A549 (cell line): ENCODE measurements at regions not wholly inside any gene's neighbourhood (a gene's known extent, or its start where the extent isn't known, plus 50 kb on each side); places are given as distances from the start of the nearest gene placed in this dataset.

Experiments used
- CBX8 ChIP-seq: fragments of 200-600 bp; sonication (generic); IDR thresholded peaks from 2 replicates; pipeline ENCODE4 v1.6.1; 2016
- CHD2 ChIP-seq: fragments of 150-350 bp; IDR thresholded peaks from 2 replicates; pipeline ENCODE4 v1.6.1; 2014; ENCODE audit warnings: low read length; ENCODE audit not compliant: partially characterized antibody
- EP300 ChIP-seq, 2 experiments: fragments of >200 bp; sonication (Bioruptor Twin); formaldehyde crosslinking; IDR thresholded peaks; 2 replicates in 1 of 2; 3 replicates in 1 of 2; pipeline ENCODE4 v1.6.1; 2016 to 2017
- POLR2A ChIP-seq: IDR thresholded peaks from 2 replicates; pipeline ENCODE4 v1.6.1; 2012; ENCODE audit warnings: mild to moderate bottlenecking, low read length
- POLR2AphosphoS2 ChIP-seq: conservative IDR thresholded peaks from 2 replicates; pipeline ENCODE4 v1.6.1; 2012; ENCODE audit warnings: low read length, improper control_type of control experiment, inconsistent platforms
- TF ChIP-seq, protein P1 (sequence below): fragments of >200 bp; sonication (Bioruptor Twin); formaldehyde crosslinking; IDR thresholded peaks from 3 replicates; pipeline ENCODE4 v1.5.1; 2016
- TF ChIP-seq, protein P2 (sequence below): fragments of 150-350 bp; IDR thresholded peaks from 2 replicates; pipeline ENCODE4 v1.6.1; 2014; ENCODE audit warnings: low read depth, mild to moderate bottlenecking, low read length
- TF ChIP-seq, protein P3 (sequence below): fragments of 200-600 bp; sonication (generic); IDR thresholded peaks from 2 replicates; pipeline ENCODE4 v1.6.1; 2016; ENCODE audit warnings: antibody characterized with exemption, mild to moderate bottlenecking, moderate library complexity

DNA sequence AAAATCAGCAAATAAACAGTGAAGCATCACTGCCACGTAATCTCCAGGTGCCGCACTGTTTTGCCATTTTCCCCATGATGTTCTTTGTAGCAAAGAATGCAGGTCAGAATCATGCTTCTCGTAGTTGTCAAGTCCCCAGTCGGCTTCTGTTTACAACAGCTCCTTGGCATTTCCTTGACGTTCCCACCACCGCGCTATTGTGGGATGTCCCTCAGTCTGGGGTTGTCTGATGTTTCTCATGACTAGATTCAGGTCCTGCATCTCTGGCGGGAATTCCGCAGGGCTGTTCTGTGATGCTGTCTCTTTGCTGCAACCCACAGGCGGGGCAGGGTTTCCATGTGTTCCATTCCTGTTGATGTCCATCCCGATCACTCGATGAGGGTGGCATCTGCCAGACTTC is 117.9 kb upstream of the SMAD3 start:
- TF ChIP-seq, protein P1, sequence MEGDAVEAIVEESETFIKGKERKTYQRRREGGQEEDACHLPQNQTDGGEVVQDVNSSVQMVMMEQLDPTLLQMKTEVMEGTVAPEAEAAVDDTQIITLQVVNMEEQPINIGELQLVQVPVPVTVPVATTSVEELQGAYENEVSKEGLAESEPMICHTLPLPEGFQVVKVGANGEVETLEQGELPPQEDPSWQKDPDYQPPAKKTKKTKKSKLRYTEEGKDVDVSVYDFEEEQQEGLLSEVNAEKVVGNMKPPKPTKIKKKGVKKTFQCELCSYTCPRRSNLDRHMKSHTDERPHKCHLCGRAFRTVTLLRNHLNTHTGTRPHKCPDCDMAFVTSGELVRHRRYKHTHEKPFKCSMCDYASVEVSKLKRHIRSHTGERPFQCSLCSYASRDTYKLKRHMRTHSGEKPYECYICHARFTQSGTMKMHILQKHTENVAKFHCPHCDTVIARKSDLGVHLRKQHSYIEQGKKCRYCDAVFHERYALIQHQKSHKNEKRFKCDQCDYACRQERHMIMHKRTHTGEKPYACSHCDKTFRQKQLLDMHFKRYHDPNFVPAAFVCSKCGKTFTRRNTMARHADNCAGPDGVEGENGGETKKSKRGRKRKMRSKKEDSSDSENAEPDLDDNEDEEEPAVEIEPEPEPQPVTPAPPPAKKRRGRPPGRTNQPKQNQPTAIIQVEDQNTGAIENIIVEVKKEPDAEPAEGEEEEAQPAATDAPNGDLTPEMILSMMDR, result no peak
- TF ChIP-seq POLR2AphosphoS2 (no peak), CBX8 (no peak), EP300 (IDR thresholded peaks at IDR 0.05) (no peak), POLR2A (no peak), CHD2 (no peak)
- TF ChIP-seq, protein P2, sequence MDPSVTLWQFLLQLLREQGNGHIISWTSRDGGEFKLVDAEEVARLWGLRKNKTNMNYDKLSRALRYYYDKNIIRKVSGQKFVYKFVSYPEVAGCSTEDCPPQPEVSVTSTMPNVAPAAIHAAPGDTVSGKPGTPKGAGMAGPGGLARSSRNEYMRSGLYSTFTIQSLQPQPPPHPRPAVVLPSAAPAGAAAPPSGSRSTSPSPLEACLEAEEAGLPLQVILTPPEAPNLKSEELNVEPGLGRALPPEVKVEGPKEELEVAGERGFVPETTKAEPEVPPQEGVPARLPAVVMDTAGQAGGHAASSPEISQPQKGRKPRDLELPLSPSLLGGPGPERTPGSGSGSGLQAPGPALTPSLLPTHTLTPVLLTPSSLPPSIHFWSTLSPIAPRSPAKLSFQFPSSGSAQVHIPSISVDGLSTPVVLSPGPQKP, result no peak
- TF ChIP-seq, protein P3, sequence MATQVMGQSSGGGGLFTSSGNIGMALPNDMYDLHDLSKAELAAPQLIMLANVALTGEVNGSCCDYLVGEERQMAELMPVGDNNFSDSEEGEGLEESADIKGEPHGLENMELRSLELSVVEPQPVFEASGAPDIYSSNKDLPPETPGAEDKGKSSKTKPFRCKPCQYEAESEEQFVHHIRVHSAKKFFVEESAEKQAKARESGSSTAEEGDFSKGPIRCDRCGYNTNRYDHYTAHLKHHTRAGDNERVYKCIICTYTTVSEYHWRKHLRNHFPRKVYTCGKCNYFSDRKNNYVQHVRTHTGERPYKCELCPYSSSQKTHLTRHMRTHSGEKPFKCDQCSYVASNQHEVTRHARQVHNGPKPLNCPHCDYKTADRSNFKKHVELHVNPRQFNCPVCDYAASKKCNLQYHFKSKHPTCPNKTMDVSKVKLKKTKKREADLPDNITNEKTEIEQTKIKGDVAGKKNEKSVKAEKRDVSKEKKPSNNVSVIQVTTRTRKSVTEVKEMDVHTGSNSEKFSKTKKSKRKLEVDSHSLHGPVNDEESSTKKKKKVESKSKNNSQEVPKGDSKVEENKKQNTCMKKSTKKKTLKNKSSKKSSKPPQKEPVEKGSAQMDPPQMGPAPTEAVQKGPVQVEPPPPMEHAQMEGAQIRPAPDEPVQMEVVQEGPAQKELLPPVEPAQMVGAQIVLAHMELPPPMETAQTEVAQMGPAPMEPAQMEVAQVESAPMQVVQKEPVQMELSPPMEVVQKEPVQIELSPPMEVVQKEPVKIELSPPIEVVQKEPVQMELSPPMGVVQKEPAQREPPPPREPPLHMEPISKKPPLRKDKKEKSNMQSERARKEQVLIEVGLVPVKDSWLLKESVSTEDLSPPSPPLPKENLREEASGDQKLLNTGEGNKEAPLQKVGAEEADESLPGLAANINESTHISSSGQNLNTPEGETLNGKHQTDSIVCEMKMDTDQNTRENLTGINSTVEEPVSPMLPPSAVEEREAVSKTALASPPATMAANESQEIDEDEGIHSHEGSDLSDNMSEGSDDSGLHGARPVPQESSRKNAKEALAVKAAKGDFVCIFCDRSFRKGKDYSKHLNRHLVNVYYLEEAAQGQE, result no peak
